ENCODE measurements at regions not wholly inside any gene's neighbourhood (a gene's known extent, or its start where the extent isn't known, plus 50 kb on each side); places are given as distances from the start of the nearest gene placed in this dataset.

DNA sequence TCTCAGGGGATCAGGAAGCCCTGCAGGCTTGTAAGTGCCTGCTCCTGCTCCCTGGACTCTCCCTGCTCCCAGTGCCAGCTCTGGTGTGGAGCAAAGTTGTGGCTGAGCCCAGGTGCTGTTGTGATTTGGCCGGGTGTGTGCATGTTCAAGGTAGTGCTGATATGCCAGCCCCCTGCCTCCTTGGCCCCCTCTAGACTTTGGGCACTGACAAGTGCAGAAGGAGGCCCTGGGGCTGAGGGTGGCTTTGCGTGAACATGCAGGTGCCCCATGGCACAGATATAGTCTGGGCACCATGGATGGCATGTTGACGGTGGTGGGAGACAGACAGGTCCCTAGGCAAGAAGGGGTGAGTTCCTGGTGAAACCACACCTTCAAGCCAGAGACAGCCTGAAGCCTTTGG is 441.6 kb upstream of the CDH8 start:
- Histone ChIP-seq H3K27ac (ENCODE audit: control insufficient read depth, insufficient read depth, low read length) (no peak overlapping the region), H3K9me1 (ENCODE audit: control insufficient read depth, extremely low read depth, insufficient read depth, low read length) (no peaks in the 10 kb centered on the region), H3K36me3 (ENCODE audit: control insufficient read depth in 2 of 2, extremely low read depth in 1 of 2, insufficient read depth in 2 of 2, low read length in 2 of 2) (no peaks in the 10 kb centered on the region), H4K20me1 (ENCODE audit: control insufficient read depth, extremely low read depth, insufficient read depth, low read length) (no peaks in the 10 kb centered on the region), H3K79me2 (ENCODE audit: control insufficient read depth, insufficient read depth, low read length) (no peaks in the 10 kb centered on the region), H3K4me2 (ENCODE audit: control insufficient read depth, extremely low read depth, insufficient read depth, low read depth, low read length) (no peak overlapping the region), H3K9me3 (ENCODE audit: control insufficient read depth, low read depth, low read length) (peaks cover 9% of the 10 kb centered on the region), H2AFZ (ENCODE audit: control insufficient read depth, low read length) (no peak overlapping the region), H3K4me3 (ENCODE audit: control insufficient read depth in 2 of 3, extremely low read depth in 1 of 3, insufficient read depth in 2 of 3, low read depth in 1 of 3, low read length in 3 of 3) (no peak overlapping the region), H3K9ac (ENCODE audit: control insufficient read depth, extremely low read depth, insufficient read depth, low read length) (no peak overlapping the region), H3K4me1 (ENCODE audit: control insufficient read depth, extremely low read depth, insufficient read depth, low read length) (no peaks in the 10 kb centered on the region), H3K27me3 (ENCODE audit: control insufficient read depth, extremely low read depth, insufficient read depth, low read length) (no peaks in the 10 kb centered on the region)
- dilution Hi-C loops (cut with MboI; ENCODE audit: extremely low pct_ligation_motif_present, low sequenced_read_pairs) = no loop called here
- DNase-seq (ENCODE audit: low read depth, low spot score) (no peak), FAIRE-seq (no peak)
- no peak for TF ChIP-seq CTCF (optimal IDR thresholded peaks at IDR 0.05 in 1 of 3, IDR thresholded peaks at IDR 0.05 in 1 of 3, conservative IDR thresholded peaks at IDR 0.05 in 1 of 3; ENCODE audit: extremely low read depth in 1 of 3, insufficient read depth in 2 of 3, low read length in 3 of 3)
- no peak for TF ChIP-seq EZH2 (IDR thresholded peaks at IDR 0.05; ENCODE audit: low read length)

DNA sequence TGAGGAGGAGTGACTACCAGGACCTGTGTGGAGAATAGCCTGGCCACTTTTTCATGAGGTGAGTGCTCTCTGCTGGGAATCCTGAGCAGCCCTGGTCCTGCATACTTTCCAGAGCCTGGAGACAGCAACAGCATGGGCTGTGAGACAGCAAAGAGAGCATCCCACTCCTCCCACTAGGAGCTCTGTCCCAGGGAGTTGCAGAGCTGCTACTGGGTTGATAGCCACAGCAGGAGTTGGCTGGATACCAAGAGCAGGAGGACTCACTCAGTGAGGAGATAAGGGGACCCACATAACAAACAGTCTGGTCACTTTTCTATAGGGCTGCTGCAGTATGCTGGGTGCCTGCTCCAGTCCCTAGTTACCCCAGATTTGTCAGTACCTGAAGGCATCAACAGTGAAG is 439.3 kb upstream of the CDH8 start:
- no peak for TF ChIP-seq CTCF (optimal IDR thresholded peaks at IDR 0.05 in 1 of 3, IDR thresholded peaks at IDR 0.05 in 1 of 3, conservative IDR thresholded peaks at IDR 0.05 in 1 of 3; ENCODE audit: extremely low read depth in 1 of 3, insufficient read depth in 2 of 3, low read length in 3 of 3)
- TF ChIP-seq EZH2 (IDR thresholded peaks at IDR 0.05; ENCODE audit: low read length) = no peak
- Histone ChIP-seq H3K9me3 (ENCODE audit: control insufficient read depth, low read depth, low read length) (peaks cover 9% of the 10 kb centered on the region), H3K4me3 (ENCODE audit: control insufficient read depth in 2 of 3, extremely low read depth in 1 of 3, insufficient read depth in 2 of 3, low read depth in 1 of 3, low read length in 3 of 3) (no peak overlapping the region), H3K36me3 (ENCODE audit: control insufficient read depth in 2 of 2, extremely low read depth in 1 of 2, insufficient read depth in 2 of 2, low read length in 2 of 2) (no peaks in the 10 kb centered on the region), H3K4me2 (ENCODE audit: control insufficient read depth, extremely low read depth, insufficient read depth, low read depth, low read length) (no peak overlapping the region), H3K79me2 (ENCODE audit: control insufficient read depth, insufficient read depth, low read length) (no peaks in the 10 kb centered on the region), H2AFZ (ENCODE audit: control insufficient read depth, low read length) (no peak overlapping the region), H3K27ac (ENCODE audit: control insufficient read depth, insufficient read depth, low read length) (no peak overlapping the region), H3K4me1 (ENCODE audit: control insufficient read depth, extremely low read depth, insufficient read depth, low read length) (no peaks in the 10 kb centered on the region), H3K9me1 (ENCODE audit: control insufficient read depth, extremely low read depth, insufficient read depth, low read length) (no peaks in the 10 kb centered on the region), H3K9ac (ENCODE audit: control insufficient read depth, extremely low read depth, insufficient read depth, low read length) (no peak overlapping the region), H4K20me1 (ENCODE audit: control insufficient read depth, extremely low read depth, insufficient read depth, low read length) (no peaks in the 10 kb centered on the region), H3K27me3 (ENCODE audit: control insufficient read depth, extremely low read depth, insufficient read depth, low read length) (no peaks in the 10 kb centered on the region)
- dilution Hi-C loops (cut with MboI; ENCODE audit: extremely low pct_ligation_motif_present, low sequenced_read_pairs) = no loop called here
- DNase-seq (ENCODE audit: low read depth, low spot score) (no peak), FAIRE-seq (no peak)

Measured in keratinocyte (primary cell).